ENCODE measurements at regions not wholly inside any gene's neighbourhood (a gene's known extent, or its start where the extent isn't known, plus 50 kb on each side); places are given as distances from the start of the nearest gene placed in this dataset.

DNA sequence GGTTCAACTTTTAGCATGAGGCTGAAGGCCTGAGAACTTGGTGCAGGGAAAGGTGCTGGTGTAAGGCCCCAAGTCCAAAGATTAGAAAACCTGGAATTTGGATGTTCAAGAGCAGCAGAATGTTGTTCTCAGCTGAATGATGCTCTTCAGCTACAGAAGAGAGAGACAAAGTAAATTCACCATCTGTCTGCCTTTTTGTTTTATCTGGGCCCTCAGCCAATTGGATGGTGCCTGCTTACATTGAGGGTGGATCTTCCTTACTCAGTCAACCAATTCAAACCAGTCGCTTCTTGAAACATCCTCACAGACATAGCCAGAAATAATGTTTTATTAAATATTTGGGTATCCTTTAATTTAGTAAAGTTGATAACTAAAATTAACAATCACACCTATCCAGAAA, 748.2 kb upstream of the ADAMTS5 start:
- no peak for DNase-seq

DNA sequence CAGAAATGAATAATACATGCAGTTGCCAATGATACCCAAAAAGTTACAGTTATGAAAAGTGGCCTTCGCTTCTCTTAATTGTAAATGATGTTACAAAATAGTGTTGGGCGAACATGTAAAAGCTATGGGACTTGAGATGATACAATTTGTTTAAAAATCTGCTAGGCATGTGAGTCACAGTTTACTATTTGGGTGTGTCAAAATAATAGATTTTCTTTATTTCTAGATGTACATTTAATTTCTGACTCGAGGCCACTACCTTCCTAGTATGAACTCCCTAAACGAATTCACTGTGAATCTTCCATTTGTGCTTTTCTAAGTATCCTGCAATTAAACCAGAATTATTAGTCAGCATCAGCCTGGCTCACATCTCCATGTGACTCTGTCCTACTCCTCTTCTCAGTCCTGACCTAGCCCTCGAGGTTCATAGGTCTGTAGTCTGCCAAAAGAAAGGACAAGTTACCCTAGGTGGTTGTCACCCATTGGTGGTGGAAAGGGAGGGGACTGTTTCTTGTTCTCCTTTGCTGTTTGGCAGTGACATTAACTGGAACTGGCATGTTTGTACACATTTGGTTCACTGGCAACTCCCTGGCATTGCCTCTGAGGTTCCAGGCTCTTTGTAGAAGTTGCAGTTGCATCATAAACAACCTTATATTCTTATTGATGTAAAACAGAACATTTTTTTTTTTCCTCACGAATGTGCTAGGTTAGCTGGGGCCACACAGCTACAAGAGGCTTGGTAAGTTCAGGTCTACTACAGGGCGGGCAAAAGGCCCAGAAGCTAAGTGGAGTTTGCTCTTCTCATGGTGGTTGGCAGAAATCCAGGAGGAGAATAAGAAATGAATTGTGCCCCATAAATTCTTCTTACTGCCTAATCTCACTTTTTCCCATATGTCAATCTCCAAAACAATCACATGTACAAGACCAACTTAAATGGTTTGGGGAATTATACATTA, 746.5 kb upstream of the ADAMTS5 start:
- DNase-seq, result no peak

DNA sequence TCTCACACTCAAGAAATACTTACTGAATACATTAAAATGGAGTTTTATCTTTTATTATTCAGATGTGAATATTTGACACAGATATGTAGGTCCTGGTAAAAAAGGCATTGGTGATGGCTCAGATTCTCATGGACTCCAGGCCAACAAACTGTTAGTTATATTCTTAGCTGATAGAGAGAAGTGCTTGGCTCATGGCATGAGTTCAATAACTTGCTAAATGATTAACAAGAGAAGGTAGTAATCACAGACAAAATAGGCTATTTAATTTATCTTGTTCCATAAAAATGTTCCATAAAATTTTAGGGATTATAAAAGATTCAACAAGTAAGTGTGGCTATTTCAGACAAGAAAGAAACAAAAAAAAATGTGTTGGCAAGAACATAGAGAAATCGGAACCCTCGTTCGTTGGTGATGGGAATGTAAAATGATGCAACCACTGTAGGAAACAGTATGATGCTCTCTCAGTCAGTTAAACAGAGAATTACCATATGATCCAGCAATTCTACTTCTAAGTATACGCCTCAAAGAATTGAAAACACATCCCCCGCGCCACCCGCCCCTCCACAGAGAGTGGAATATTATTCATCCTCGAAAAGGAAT, 737.8 kb upstream of the ADAMTS5 start:
- DNase-seq, result no peak

DNA sequence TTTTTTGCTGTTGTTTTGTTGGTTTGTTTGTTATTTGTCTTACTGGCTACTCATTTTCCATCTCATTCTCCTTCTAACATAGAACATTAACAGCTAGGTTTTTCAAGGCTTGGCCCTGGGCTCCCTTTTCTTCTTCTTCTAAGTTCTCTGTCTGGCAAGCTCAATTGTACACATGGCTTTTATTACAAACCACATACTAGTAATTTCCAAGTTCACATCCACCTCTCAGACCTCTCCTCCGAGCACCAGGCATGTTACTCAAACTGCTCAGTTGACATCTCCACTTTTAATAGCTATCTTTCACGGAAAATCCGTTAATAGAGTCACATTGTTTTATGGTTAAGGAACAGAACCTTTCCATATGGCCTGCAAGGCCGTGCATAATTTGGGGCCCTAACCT, 736.9 kb upstream of the ADAMTS5 start:
- no peak for DNase-seq

DNA sequence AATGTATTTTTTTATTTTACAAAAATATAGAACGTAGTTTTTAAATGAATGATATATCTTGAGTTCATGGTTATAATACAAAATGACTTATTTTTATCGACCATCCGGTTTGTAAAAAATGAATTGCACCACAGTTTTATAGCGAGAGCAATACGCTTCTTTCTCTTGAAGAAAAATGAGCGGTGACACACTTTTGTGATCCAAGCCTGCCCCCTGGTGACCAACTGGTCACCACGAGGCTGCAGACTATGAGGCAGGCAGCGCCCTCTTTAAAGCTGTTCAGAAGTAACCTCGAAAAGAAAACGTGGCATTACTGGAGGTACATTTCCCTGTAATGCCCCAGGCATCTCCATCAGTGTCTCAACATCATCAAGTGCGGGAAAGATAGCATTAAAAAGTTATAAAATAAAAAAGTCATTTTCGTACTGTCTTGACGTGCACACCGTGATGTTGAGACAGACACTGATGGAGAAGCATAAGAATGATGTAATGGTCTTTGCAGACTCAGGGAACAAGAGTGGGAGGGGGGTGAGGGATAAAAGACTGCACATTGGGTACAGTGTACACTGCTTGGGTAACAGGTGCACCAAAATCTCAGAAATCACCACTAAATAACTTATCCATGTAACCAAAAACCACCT, 734.2 kb upstream of the ADAMTS5 start:
- DNase-seq, result peak; percentile 10 to 34

DNA sequence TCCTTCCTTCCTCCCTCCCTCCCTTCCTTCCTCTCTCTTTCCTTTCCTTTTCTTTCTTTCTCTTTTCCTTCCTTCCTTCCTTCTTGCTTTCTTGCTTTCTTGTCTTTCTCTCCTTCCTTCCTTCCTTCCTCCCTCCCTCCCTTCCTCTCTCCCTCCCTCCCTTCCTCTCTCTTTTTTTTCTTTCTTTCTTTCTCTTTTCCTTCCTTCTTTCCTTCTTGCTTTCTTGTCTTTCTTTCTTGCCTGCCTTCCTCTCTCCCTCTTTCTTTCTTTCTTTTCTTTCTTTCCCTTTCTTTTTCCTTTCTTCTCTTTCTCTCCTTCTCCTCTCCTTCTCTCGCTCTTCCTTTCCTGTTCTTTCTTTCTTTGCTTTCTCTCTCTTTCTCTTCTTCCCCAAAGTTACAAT, 728.4 kb upstream of the ADAMTS5 start:
- DNase-seq, result no peak

DNA sequence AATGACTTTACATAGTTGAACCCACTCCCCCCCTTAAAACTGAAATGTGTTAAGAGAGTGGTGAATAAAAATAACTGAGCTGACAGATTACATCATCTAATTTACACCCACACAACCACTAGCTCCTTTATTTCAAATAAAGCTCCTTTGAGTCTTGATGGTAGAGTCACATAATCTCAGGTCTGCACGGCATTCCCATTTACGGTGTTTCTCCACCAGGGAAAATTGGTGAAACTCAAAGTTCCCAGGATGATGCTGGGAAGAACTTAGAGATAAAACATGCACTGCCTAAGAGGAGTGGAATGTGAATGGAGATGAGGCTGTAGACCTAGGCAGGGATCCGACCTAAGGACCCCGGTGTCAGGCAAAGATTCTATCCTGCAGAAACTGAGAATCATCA, 727.8 kb upstream of the ADAMTS5 start:
- DNase-seq, result no peak

DNA sequence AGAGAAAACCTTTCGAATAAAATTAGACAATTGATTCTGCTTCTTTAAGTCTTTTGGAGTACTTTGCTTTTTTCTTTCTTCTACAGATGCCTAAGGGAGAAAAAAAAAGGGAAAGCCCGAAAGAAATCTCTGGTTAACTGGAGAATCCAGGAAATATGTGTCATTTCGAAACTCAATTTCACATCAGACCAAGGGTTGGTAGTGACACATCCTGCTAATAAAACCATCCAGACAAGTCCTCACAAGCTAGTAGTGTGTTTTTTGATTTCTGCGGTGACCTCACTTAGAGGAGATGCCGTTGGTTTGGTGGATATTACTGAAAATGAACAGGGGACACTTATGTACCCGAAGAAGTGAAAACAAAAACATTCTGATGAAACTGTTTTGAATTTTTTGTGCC, 726.5 kb upstream of the ADAMTS5 start:
- DNase-seq, result no peak

DNA sequence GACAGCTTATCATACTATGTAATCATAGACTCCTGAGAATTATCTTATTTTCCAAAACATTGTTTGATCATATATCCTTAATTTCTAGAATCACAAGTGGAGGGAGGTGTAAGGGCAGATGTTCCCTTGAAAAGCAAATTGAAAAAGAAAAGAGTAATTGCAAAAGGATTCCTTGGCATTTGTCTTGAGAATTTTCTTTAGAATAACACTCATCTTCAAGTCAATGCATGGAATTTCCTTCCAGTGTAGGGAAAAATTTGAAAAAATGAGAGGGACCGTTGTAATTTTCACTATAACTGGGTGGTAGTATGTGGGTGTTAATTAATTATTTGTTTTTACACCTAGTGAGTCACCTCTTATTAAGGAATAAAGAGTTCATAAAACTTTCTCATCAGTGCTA, 724.6 kb upstream of the ADAMTS5 start:
- DNase-seq, result no peak

DNA sequence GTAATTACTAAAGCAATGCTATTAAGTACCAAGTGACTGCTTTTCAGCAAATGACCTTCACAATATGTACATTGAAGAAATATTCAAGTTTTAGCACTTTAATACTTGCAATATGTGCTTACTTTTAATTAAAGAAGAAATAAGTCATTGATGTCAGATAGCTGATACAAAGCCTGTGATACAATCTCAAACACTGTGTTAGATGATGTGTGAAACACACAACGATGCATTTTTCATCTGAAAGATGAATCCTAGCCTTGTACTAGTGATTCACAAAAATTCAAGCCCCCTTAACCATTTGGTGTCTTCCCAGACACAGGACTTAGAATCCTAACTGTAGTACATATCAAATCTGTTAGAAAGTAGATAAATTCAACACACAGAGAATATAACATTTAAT, 724.1 kb upstream of the ADAMTS5 start:
- no peak for DNase-seq

DNA sequence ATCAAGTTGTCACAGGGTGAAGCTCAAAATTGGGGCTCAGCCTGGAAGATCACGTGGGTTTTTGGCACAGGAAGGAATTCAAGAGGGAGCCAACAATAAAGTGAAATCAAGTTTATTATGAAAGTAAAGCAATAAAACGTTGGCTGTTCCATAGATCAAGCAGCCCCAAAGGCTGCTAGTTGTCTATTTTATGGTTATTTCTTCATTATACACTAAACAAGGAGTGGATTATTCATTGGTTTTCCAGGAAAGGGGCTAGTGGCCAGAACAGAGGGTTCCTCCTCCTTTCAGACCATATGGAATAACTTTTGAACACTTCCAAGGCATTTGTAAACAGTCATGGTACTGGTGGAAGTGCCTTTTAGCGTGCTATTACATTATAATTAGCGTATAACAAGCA, 723.5 kb upstream of the ADAMTS5 start:
- no peak for DNase-seq

DNA sequence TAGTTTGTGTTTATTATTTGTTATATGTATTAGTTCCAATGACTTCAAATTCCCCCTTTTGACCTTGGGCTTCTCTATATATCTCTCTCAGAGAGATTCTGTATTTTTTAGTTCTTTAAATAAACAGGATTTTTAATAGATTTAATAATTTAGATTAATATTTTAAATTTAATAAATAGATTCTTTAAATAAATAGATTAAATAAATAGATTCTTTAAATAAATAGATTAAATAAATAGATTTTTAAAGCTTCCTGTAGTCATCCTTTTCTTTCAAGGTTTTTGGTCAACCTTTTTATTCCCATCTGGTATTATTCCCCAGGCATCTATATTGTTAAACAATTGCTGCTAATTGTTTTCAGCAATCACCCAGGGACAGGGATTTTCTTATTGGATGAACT, 721.9 kb upstream of the ADAMTS5 start:
- no peak for DNase-seq

DNA sequence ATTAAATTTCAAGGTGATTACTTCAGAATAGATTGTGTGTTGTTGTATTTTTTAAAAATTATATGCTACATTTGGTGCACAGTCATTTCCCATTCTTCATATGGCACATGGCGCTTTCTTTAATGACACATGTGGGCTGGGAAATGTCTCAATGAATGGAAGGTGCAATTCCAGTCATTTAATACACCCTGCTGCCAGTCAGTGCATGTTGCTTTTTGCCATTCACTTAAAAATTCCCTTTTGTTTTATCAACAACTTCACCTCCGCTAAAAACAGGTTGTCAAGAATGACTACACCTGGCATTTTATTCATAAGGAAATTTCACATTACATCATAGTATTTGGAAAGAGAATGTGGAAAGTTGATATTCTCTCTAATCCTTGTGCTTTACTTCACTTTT, 716.4 kb upstream of the ADAMTS5 start:
- no peak for DNase-seq

DNA sequence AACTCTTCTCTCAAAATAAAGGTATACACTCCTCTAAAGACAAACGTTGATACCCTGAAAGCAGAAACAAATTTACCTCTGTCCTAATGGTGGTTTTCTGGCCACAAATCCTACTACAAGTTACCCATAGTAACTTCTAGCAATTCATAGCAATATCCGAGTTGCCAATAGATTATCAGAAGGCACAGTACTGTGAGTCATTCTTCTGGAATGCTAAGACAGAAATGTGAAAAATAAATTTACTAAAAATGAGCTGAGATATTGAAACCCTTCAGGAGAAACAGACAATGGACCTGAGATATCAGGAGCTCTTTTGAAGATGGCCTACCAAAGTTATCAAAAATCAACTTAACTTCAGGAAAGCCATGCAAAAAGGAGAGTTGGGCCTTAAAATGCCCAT, 715.0 kb upstream of the ADAMTS5 start:
- no peak for DNase-seq

DNA sequence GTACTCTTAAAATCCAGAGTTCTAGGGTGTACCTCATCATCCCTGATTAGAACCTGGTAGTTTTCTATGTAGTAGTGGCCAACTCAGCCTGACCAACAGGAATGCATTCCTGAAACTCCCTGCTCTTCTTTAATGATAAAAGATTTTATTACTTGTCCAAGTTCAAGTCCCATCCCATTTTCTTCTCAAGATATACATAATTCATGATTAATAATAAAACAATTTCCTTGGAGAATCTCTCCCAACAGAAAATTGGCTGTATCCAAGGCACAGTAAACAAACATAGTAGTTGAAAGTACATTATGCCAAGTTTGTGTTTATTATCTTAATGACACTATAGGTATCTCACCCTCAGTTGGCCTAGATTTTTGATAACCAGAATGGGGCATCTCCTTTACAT, 714.1 kb upstream of the ADAMTS5 start:
- no peak for DNase-seq

DNA sequence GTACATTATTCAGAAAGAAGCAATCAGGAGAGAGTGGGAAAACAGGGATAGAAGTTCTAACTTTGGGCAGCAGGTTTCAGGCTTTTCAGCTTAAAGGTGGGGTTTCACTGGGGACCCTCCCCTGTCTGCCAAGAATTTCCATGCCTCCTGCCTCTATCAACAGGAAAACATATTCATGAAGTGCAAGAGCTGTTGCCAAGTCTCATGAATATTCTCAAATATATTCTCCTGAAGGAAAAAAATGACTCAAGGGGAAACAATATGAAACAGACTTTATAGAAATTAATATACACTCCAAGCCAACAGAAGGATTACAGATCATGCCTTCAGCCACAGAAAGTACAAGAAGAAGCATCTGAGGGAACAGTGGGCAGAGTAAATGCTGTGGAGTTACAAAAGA, 713.3 kb upstream of the ADAMTS5 start:
- no peak for DNase-seq

DNA sequence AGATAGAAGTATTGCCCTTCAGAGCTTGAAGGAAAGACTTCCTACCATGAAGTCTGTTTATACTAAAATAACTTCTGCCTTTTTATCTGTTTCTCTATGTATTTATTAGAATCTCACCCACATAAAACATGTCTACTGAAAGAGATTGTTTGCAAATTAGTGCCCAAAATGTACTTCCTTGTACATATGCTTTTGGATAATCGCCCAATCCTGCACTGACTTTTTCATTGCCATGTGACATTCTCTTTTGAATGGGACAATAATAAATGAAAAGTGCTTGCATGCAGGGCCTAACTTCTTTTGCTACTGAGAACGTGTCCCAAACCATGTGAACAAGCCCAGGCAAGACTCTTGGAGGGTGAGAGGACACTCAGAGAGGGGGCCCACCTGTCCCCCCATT, 711.6 kb upstream of the ADAMTS5 start:
- DNase-seq, result no peak

DNA sequence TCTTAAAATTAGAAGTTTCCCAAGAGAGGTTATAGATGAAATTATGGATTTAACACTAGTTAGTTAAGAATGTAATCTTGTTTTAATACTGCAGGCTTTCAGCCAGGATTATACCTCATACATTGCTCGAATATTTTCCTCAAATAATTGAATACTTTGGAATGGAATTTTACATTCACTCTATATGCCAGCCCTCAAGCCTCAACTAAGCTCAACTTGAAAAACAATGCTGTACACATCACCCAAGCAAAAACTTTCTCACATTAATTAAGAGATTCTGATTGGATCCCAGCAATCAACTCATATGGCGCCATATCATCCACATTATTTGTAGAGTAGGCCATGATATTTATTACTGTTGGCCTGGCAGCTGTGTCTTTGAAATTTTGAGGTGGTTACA, 710.7 kb upstream of the ADAMTS5 start:
- no peak for DNase-seq

DNA sequence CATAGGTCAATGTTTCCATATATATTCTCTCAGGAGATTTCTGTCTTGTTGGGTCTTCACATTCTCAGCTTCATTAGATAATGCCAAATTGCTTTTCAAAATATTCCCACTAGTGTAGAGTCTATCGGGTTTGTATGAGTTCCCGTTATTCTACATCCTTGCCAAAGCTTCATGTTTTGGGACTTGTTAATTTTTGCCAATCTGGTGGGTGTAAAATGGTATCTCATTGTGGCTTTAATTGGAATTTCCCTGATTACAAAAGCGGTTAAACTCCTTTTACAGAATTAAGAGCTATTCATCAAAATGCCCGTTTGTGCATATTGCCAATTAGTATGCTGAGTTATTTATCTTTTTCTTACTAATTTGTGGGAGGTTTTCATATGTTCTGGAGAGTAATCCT, 708.4 kb upstream of the ADAMTS5 start:
- no peak for DNase-seq

DNA sequence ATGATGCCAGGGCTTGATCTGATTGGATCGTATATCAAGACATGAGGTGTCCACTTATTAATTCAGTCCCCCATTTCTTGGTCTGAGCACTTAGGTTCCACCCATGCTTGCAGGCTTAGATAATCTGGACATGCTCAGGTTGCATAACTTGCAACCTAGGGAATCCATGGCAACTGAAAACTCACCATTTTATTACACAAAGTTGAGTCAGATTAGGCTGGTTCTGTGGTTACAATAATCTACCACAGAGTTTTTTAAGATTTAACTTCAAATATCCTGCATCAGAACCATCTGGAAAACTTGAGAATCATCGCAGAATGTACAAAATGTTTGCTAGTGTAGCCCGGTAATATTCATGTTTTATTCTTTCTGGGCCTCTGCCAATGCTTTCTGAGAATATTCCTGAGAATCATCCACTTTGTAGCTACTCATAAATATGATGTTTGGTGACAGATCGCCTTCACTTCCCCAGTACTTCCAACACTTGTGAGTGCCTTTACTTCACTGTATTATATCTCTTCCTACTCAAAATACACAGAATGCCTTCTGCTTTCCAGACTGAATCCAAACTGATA, 707.2 kb upstream of the ADAMTS5 start:
- no peak for DNase-seq

DNA sequence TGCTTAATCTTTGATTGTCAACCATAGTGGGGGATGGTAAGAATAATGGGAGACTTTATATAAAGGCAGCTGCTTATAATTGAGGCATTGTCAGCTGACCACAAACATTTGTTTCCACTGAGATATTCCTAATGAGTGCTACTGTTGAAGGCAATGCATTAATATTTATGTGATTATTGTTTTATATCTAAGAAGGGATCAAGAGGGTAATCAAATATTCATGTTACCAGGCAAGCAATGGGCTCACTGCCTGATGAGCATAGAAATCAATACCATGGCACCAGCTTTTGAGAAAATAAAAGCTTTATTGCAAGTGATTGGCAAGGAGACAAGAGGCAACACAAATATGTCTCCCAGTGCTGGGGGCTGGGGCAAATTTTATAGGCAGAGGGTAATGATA, 706.7 kb upstream of the ADAMTS5 start:
- no peak for DNase-seq

DNA sequence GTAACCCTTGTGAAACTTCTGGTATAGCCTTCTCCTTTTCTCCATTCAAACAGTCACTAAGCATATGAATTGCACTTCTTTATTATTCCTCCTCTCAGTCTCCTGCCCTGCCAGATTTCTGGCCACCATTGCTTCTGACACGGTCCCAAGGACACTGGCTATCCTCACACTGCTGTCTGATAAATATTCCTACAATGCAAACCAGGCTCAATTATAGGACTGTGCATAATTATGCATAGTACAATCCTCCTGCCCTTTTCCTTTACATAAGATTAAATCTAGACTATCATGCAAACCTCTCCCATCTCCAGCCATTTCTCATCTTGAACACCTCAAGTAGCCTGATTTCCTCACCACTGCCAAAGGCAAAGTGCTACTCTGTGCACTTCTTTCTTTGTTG, 704.3 kb upstream of the ADAMTS5 start:
- DNase-seq, result no peak

DNA sequence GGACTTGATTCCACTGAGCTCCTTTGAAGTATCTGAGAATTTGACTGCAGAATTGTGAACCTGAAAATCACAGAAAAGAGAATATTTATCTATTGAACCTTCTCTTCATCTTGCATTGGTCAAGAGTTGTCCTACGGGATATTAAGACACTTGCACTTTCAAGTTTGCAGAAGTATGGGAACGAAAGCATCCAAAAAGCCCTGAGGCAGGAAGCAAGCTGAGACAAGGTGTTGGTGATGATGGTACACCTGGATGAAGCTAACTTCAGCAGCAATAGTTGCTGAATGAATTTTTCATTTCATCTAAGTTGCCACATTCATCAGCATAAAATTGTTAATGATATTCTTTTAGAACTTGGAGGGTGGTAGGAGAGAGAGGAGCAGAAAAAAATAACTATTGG, 686.6 kb upstream of the ADAMTS5 start:
- no peak for DNase-seq

DNA sequence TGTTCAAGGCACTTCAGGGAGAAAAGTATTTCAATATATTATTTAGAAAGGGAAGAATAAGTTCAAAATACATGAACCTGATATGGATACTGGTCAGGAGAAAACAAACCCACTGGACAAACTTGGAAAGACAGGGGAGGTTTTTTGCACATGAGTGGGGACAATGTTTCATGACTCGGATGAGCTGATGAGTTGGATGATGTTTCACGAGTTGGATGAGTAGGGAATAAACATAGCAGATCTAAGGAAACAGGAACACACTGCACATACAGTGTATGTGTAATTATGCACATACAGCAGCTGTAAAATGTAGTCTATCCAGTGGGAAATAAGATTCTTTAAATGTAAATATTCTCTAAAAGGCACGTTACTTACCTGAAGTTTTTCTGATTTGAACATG, 682.9 kb upstream of the ADAMTS5 start:
- no peak for DNase-seq
